ENCODE measurements at regions not wholly inside any gene's neighbourhood (a gene's known extent, or its start where the extent isn't known, plus 50 kb on each side); places are given as distances from the start of the nearest gene placed in this dataset.

DNA sequence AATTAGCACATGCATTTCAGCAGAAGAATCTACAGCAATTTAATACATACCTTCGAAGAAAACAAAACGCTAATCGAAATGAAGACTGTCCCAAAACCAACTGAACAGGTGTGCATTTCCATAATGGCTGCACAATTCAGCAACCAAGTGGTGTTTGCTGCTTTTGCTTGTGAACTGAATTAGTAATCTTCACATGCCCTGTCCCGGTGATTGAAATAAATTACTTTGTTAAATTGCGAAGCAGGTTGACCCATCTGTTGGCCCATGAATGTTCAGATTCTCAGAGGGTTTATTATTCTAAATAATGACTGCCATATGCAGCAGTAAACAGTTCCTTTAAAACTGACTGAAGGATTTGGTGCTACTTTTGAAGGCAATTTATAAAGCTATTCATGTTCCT, 445.2 kb upstream of the NFE2L3 start:
- no peak for TF ChIP-seq POLR2AphosphoS5 (IDR thresholded peaks at IDR 0.05)
- TF ChIP-seq, protein P1, sequence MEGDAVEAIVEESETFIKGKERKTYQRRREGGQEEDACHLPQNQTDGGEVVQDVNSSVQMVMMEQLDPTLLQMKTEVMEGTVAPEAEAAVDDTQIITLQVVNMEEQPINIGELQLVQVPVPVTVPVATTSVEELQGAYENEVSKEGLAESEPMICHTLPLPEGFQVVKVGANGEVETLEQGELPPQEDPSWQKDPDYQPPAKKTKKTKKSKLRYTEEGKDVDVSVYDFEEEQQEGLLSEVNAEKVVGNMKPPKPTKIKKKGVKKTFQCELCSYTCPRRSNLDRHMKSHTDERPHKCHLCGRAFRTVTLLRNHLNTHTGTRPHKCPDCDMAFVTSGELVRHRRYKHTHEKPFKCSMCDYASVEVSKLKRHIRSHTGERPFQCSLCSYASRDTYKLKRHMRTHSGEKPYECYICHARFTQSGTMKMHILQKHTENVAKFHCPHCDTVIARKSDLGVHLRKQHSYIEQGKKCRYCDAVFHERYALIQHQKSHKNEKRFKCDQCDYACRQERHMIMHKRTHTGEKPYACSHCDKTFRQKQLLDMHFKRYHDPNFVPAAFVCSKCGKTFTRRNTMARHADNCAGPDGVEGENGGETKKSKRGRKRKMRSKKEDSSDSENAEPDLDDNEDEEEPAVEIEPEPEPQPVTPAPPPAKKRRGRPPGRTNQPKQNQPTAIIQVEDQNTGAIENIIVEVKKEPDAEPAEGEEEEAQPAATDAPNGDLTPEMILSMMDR (IDR thresholded peaks at IDR 0.05) = no peak

All from breast epithelium (tissue), 3 donors.